ENCODE measurements at regions not wholly inside any gene's neighbourhood (a gene's known extent, or its start where the extent isn't known, plus 50 kb on each side); places are given as distances from the start of the nearest gene placed in this dataset.

DNA sequence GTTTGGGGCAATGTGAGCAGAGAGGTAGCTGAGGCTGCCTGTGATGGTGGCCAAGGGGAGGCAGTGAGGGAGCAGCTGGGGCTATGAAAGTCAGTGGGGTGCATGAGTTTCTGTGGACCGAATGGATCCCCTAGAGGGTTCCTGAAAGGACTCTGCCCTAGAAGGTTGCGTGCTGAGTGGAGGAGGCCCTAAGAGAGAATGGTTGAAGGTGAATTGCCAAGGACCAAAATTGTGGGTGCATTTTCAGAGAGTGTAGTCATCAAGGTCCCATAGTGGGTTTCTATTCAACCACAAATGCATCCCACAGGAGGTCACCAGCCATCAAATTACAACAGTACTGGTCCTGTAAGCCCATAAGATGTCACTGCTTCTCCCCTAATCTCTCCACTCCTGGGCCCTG lies 298.3 kb downstream of the CDK5RAP2 start:
- TF ChIP-seq, protein P1, sequence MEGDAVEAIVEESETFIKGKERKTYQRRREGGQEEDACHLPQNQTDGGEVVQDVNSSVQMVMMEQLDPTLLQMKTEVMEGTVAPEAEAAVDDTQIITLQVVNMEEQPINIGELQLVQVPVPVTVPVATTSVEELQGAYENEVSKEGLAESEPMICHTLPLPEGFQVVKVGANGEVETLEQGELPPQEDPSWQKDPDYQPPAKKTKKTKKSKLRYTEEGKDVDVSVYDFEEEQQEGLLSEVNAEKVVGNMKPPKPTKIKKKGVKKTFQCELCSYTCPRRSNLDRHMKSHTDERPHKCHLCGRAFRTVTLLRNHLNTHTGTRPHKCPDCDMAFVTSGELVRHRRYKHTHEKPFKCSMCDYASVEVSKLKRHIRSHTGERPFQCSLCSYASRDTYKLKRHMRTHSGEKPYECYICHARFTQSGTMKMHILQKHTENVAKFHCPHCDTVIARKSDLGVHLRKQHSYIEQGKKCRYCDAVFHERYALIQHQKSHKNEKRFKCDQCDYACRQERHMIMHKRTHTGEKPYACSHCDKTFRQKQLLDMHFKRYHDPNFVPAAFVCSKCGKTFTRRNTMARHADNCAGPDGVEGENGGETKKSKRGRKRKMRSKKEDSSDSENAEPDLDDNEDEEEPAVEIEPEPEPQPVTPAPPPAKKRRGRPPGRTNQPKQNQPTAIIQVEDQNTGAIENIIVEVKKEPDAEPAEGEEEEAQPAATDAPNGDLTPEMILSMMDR (IDR thresholded peaks at IDR 0.05; ENCODE audit: low read length) = no peak
- TF ChIP-seq EZH2phosphoT487 (IDR thresholded peaks at IDR 0.05; ENCODE audit: low read length) (no peak), EZH2 (optimal IDR thresholded peaks at IDR 0.05; ENCODE audit: low read depth, low read length) (no peak)

Measured in MM.1S (cell line).